Activated T-cell treated with anti-CD3 and anti-CD28 coated beads, Interleukin-2, amount 50 U/mL, for 4 hours (primary cell): ENCODE measurements at regions not wholly inside any gene's neighbourhood (a gene's known extent, or its start where the extent isn't known, plus 50 kb on each side); places are given as distances from the start of the nearest gene placed in this dataset.

Source experiments
- ATAC-seq, 2 donors: fragments of 200-7000 bp; cut with Tn5 transposase; one replicate each; pipeline ENCODE4 v1.10.0; 2021
- DNase-seq: peaks from one replicate; pipeline ENCODE4 v3.0.0-alpha.2; 2020
- H3K27me3 Mint-ChIP-seq: one replicate; pipeline ENCODE4 v1.8.0; 2021; ENCODE audit warnings: low read depth, mixed read lengths
- H3K36me3 Mint-ChIP-seq: one replicate; pipeline ENCODE4 v1.8.0; 2022; ENCODE audit warnings: mixed read lengths; ENCODE audit not compliant: insufficient read depth
- H3K4me1 Mint-ChIP-seq: one replicate; pipeline ENCODE4 v1.8.0; 2021; ENCODE audit warnings: low read depth, mixed read lengths
- H3K4me3 Mint-ChIP-seq: one replicate; pipeline ENCODE4 v1.8.0; 2021; ENCODE audit warnings: mild to moderate bottlenecking, moderate library complexity, mixed read lengths
- H3K9me3 Mint-ChIP-seq: one replicate; pipeline ENCODE4 v1.8.0; 2021; ENCODE audit warnings: mixed read lengths

DNA sequence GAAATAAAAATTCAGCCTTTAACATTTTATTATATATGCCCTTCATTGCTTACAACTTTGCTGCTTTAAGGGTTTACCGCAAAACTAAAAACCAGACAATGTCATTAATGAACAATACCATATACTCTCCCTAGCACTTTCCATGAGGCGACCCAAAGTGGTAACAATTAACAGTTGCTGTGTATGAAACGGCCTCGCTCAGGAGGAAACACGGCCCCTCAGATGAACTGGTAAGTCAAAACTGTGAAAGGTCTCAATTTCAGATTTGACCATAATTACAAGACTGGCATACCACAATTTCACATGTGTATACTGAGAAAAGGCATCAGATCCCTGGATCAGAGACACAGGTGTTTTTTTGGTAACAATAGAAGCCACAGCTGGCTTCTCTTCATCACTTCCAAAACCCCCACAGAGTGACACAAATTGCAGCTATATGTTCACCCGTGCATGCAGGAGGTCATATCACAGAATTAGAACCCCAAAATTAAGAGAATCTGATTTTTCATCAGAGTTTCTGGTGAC, 611.9 kb upstream of the ADAMTS5 start:
- no peak for DNase-seq
- Mint-ChIP-seq H3K27me3 (no peaks in the 10 kb centered on the region), H3K9me3 (peaks cover 4% of the 10 kb centered on the region), H3K36me3 (no peaks in the 10 kb centered on the region), H3K4me1 (no peaks in the 10 kb centered on the region), H3K4me3 (no peak overlapping the region)
- no peak for ATAC-seq

- ATAC-seq (no peak), DNase-seq (no peak)
- Mint-ChIP-seq H3K36me3 (no peaks in the 10 kb centered on the region), H3K4me1 (no peaks in the 10 kb centered on the region), H3K4me3 (no peak overlapping the region), H3K9me3 (peaks cover 9% of the 10 kb centered on the region), H3K27me3 (no peaks in the 10 kb centered on the region)
Measured at GRCh38 chr21:27572696-27573095, 605.8 kb upstream of the ADAMTS5 start.

DNA sequence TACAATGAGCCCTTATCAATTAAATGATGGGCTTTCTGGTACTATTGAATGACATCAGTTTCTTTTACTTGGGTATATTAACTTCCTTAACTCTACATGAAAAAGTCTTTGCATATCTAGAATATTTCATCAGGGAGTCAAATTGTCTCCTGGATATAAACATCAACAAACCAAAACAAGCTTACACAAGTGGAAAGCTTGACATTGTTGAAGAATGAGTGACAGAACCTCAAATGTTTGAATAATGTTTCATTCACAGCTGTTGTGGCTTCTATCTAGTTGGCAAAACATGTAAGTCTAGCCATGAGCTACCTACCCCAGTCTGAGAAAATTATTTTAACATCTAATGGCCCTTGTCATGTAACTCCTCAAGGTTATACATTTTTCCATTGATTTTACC, 604.8 kb upstream of the ADAMTS5 start:
- no peaks in the 10 kb centered on the region for H3K36me3 Mint-ChIP-seq
- no peaks in the 10 kb centered on the region for H3K27me3 Mint-ChIP-seq
- H3K4me3 Mint-ChIP-seq, result no peak overlapping the region
- H3K9me3 Mint-ChIP-seq, result peaks cover 9% of the 10 kb centered on the region
- ATAC-seq (no peak), DNase-seq (no peak)
- no peaks in the 10 kb centered on the region for H3K4me1 Mint-ChIP-seq

DNA sequence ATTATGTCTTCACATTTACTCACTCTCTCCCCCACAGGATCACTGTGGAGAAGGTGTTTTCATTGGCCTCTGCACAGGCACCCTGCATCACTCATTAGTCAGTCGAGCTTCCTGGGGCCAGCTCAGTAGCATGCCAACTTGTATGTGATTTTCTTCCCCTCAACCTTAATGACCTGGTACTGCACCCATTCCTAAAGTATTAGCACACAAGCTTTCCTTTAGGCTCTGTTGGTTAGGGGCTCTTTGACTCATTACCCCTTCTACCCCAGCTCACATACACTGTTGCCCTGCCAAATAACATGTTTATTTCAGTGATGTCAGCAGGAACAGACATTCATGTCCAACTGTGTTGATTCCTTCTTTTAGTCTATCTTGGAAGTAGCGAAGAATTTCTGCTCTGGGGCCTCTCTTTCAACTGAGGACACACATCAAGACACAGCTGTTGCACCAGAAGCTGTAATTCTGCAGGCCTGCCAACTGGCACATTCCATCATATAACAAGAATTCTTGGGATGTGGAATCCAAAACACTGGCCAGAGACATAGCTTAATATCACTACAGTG, 603.5 kb upstream of the ADAMTS5 start:
- Mint-ChIP-seq H3K27me3 (no peaks in the 10 kb centered on the region), H3K4me3 (no peak overlapping the region), H3K36me3 (no peaks in the 10 kb centered on the region), H3K4me1 (no peaks in the 10 kb centered on the region), H3K9me3 (peaks cover 9% of the 10 kb centered on the region)
- ATAC-seq, result no peak
- no peak for DNase-seq

DNA sequence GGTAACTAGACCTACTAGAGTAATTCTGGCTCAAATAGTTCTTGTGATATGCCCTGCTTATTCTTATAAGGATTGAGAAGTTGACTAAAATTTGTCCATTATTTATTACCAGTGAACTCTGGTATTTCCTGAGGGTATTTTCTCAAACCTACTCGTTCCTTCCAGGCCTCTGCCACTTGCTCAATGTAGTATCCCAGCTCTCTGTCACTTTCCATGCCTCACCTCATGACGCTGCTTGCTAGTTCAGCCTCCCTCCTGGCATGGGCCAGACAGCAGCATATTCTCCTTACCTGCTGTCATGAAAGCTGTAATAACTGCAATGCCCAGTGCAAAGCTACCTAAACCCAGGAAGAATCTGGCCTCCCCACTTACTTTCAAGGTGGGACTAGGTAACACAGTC, 602.9 kb upstream of the ADAMTS5 start:
- no peak for DNase-seq
- H3K9me3 Mint-ChIP-seq, result peaks cover 9% of the 10 kb centered on the region
- no peak for ATAC-seq

DNA sequence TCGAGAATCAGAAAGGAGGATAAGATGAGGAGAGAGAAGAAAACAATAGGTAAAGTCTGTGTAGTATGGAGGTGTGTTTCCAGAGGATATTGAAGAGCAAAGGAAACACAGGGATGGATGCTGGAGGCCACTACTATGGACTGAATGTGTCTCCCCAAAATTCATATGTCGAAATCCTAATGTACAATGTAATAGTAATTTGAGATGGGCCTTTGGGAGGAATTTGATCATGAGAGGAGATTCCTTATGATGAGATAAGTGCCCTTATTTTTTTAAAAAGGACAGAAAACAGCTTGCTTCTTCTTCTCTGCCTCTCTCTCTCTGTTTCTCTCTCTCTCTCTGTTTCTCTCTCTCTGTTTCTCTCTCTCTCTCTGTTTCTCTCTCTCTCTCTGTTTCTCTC, 602.2 kb upstream of the ADAMTS5 start:
- H3K4me3 Mint-ChIP-seq, result no peak overlapping the region

More for the DNA sequence above, 602.9 kb upstream of the ADAMTS5 start:
- H3K27me3 Mint-ChIP-seq, result no peaks in the 10 kb centered on the region
- no peaks in the 10 kb centered on the region for H3K4me1 Mint-ChIP-seq
- H3K36me3 Mint-ChIP-seq, result no peaks in the 10 kb centered on the region
- H3K4me3 Mint-ChIP-seq, result no peak overlapping the region

DNA sequence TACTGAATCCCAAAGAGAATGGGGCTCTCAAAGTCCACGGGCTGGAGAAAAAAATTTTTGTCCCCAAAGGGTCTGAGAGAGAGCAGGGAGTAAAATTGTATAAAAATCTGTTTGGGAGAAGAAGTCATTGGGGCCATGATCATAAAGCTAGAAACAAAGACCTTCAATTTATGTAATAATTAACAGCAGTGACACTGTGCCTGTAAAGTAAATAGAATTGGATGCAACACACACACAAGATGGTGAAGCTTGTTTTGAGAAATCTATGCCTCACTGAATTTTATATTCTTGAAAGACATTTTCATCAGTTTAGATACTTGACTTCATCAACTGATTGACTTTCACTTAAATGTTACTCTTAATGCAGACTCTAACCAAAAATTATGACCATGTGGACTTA, 600.5 kb upstream of the ADAMTS5 start:
- DNase-seq (no peak), ATAC-seq (no peak)
- Mint-ChIP-seq H3K36me3 (no peaks in the 10 kb centered on the region), H3K27me3 (no peaks in the 10 kb centered on the region), H3K9me3 (no peaks in the 10 kb centered on the region), H3K4me1 (no peaks in the 10 kb centered on the region), H3K4me3 (no peak overlapping the region)

More for the DNA sequence above, 602.2 kb upstream of the ADAMTS5 start:
- H3K9me3 Mint-ChIP-seq, result peaks cover 7% of the 10 kb centered on the region
- no peaks in the 10 kb centered on the region for H3K27me3 Mint-ChIP-seq
- no peak for ATAC-seq
- no peaks in the 10 kb centered on the region for H3K36me3 Mint-ChIP-seq
- DNase-seq, result no peak
- H3K4me1 Mint-ChIP-seq, result no peaks in the 10 kb centered on the region

DNA sequence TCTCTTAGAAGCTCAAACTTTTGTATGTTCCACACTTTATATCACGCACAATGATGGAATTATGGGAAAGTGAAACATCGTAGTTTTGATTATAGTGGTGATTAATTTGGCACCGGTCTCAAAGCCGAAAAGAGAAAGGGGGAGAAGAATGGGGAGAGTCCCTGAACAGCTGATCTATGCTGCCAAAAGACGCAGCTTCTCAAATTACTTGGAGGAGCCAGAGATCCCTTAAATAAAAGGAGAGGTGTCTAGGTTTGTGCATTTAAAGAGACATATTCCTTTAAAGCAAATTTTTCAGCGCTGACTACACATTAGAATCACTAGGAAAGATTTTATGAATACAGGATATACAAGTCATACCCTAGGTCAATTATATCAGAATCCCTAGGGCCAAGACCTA, 599.6 kb upstream of the ADAMTS5 start:
- DNase-seq, result no peak
- Mint-ChIP-seq H3K27me3 (no peaks in the 10 kb centered on the region), H3K9me3 (no peaks in the 10 kb centered on the region), H3K4me1 (no peaks in the 10 kb centered on the region), H3K36me3 (no peaks in the 10 kb centered on the region), H3K4me3 (no peak overlapping the region)
- ATAC-seq, result no peak

- ATAC-seq (no peak), DNase-seq (no peak)
- no peaks in the 10 kb centered on the region for H3K9me3 Mint-ChIP-seq
- H3K4me1 Mint-ChIP-seq, result no peaks in the 10 kb centered on the region
- H3K4me3 Mint-ChIP-seq, result no peak overlapping the region
- H3K27me3 Mint-ChIP-seq, result no peaks in the 10 kb centered on the region
- H3K36me3 Mint-ChIP-seq, result no peaks in the 10 kb centered on the region
Measured at GRCh38 chr21:27565364-27565763, 598.5 kb upstream of the ADAMTS5 start.

- no peak for ATAC-seq
- Mint-ChIP-seq H3K27me3 (no peaks in the 10 kb centered on the region), H3K4me3 (no peak overlapping the region), H3K9me3 (no peaks in the 10 kb centered on the region), H3K36me3 (no peaks in the 10 kb centered on the region), H3K4me1 (no peaks in the 10 kb centered on the region)
- DNase-seq, result no peak
Measured at GRCh38 chr21:27564684-27565301, 597.9 kb upstream of the ADAMTS5 start.

GRCh38 chr21:27562303-27562702, 595.4 kb upstream of the ADAMTS5 start:
- Mint-ChIP-seq H3K4me3 (no peak overlapping the region), H3K4me1 (no peaks in the 10 kb centered on the region), H3K27me3 (no peaks in the 10 kb centered on the region), H3K36me3 (no peaks in the 10 kb centered on the region), H3K9me3 (no peaks in the 10 kb centered on the region)
- ATAC-seq (no peak), DNase-seq (no peak)

DNA sequence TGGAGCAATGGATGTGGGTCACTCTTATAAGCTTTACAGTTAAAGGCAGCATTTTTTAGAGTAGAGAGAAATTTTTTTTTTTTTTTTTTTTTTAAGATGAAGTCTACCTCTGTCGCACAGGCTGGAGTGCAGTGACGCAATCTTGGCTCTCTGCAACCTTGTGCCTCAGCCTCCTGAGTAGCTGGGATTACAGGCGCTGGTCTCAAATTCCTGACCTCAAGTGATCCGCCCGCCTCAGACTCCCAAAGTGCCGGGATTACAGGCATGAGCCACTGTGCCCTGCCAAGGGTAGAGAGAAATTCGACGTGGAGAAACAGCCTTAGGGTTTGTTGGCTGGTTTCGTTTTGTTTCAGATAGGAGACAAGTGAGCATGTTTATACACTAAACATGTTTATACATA, 594.2 kb upstream of the ADAMTS5 start:
- no peaks in the 10 kb centered on the region for H3K4me1 Mint-ChIP-seq
- H3K4me3 Mint-ChIP-seq, result no peak overlapping the region
- no peak for DNase-seq
- no peaks in the 10 kb centered on the region for H3K9me3 Mint-ChIP-seq
- H3K27me3 Mint-ChIP-seq, result no peaks in the 10 kb centered on the region
- H3K36me3 Mint-ChIP-seq, result no peaks in the 10 kb centered on the region
- ATAC-seq, result no peak

DNA sequence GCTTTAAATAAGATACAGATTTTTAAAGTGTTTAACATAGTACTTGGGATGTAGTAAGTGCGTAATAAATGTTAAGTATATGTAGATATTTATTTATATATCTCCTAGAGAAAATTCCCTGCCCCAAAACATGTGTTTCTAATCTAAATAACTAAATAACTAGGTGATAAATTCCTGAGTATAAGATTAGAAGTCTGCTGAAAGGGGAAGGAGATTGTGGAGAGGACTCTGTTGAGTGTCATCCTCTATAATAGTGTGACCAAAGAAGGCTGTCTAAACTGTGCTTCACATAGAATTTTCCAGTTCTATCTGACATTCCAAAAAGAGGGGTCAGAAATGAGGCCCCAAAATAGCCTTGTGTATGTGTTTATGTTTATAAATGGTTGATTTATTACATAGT, 590.5 kb upstream of the ADAMTS5 start:
- no peak overlapping the region for H3K4me3 Mint-ChIP-seq
- H3K27me3 Mint-ChIP-seq, result no peaks in the 10 kb centered on the region
- no peaks in the 10 kb centered on the region for H3K4me1 Mint-ChIP-seq

GRCh38 chr21:27555996-27556395, 589.1 kb upstream of the ADAMTS5 start:
- H3K4me3 Mint-ChIP-seq, result no peak overlapping the region
- no peaks in the 10 kb centered on the region for H3K36me3 Mint-ChIP-seq
- DNase-seq (no peak), ATAC-seq (no peak)
- no peaks in the 10 kb centered on the region for H3K4me1 Mint-ChIP-seq
- H3K27me3 Mint-ChIP-seq, result no peaks in the 10 kb centered on the region
- peaks cover 4% of the 10 kb centered on the region for H3K9me3 Mint-ChIP-seq

More for the DNA sequence above, 590.5 kb upstream of the ADAMTS5 start:
- DNase-seq (no peak), ATAC-seq (no peak)
- peaks cover 4% of the 10 kb centered on the region for H3K9me3 Mint-ChIP-seq
- no peaks in the 10 kb centered on the region for H3K36me3 Mint-ChIP-seq

- Mint-ChIP-seq H3K27me3 (no peaks in the 10 kb centered on the region), H3K9me3 (peaks cover 10% of the 10 kb centered on the region), H3K36me3 (no peaks in the 10 kb centered on the region), H3K4me1 (no peaks in the 10 kb centered on the region), H3K4me3 (no peak overlapping the region)
- DNase-seq (no peak), ATAC-seq (no peak)
Measured at GRCh38 chr21:27550287-27550686, 583.4 kb upstream of the ADAMTS5 start.
